Neural progenitor cell (in vitro differentiated cells): ENCODE measurements at regions not wholly inside any gene's neighbourhood (a gene's known extent, or its start where the extent isn't known, plus 50 kb on each side); places are given as distances from the start of the nearest gene placed in this dataset.

Experiments
- DNase-seq: peaks from one replicate; pipeline ENCODE4 v3.0.0-alpha.2; 2016; ENCODE audit warnings: low spot score
- H2AFZ ChIP-seq: fragments of 200-600 bp; sonication (generic); replicated peaks from 2 replicates; pipeline ENCODE4 v1.6.1; 2016; ENCODE audit warnings: antibody characterized with exemption
- H3F3A ChIP-seq: fragments of 200-600 bp; sonication (generic); 2 replicates; pipeline ENCODE4 v1.6.1; 2016; ENCODE audit warnings: antibody characterized with exemption, low read depth
- H3K27ac ChIP-seq: fragments of 200-600 bp; sonication (generic); 2 replicates; pipeline ENCODE4 v1.5.1; 2016; ENCODE audit warnings: mild to moderate bottlenecking
- H3K27me3 ChIP-seq: fragments of 200-600 bp; sonication (generic); 2 replicates; pipeline ENCODE4 v1.6.1; 2016; ENCODE audit warnings: mild to moderate bottlenecking, moderate library complexity
- H3K36me3 ChIP-seq: fragments of 200-600 bp; sonication (generic); 2 replicates; pipeline ENCODE4 v1.5.1; 2016
- H3K4me1 ChIP-seq: fragments of 200-600 bp; sonication (generic); 2 replicates; pipeline ENCODE4 v1.6.1; 2016; ENCODE audit warnings: mixed run types
- H3K4me2 ChIP-seq: fragments of 200-600 bp; sonication (generic); 2 replicates; pipeline ENCODE4 v1.6.1; 2016
- H3K4me3 ChIP-seq: fragments of 200-600 bp; sonication (generic); 2 replicates; pipeline ENCODE4 v1.5.1; 2016
- H3K79me2 ChIP-seq: fragments of 200-600 bp; sonication (generic); 2 replicates; pipeline ENCODE4 v1.6.1; 2016; ENCODE audit warnings: low read depth
- H3K9ac ChIP-seq: fragments of 200-600 bp; sonication (generic); 2 replicates; pipeline ENCODE4 v1.6.1; 2016
- H3K9me3 ChIP-seq: fragments of 200-600 bp; sonication (generic); 2 replicates; pipeline ENCODE4 v1.5.1; 2016; ENCODE audit warnings: low read depth
- H4K20me1 ChIP-seq: fragments of 200-600 bp; sonication (generic); 2 replicates; pipeline ENCODE4 v1.6.1; 2016; ENCODE audit warnings: low read depth
- H3K27ac Mint-ChIP-seq: 3 replicates; pipeline ENCODE4 v1.8.0; 2021; ENCODE audit warnings: mixed read lengths
- H3K27me3 Mint-ChIP-seq: 2 replicates; pipeline ENCODE4 v1.8.0; 2022; ENCODE audit warnings: low read depth, mild to moderate bottlenecking, inconsistent platforms, moderate library complexity, mixed read lengths; ENCODE audit not compliant: insufficient read depth
- H3K36me3 Mint-ChIP-seq: 3 replicates; pipeline ENCODE4 v1.8.0; 2021; ENCODE audit warnings: mixed read lengths
- H3K4me1 Mint-ChIP-seq: 3 replicates; pipeline ENCODE4 v1.8.0; 2021; ENCODE audit warnings: mixed read lengths
- H3K4me3 Mint-ChIP-seq: 3 replicates; pipeline ENCODE4 v1.8.0; 2021; ENCODE audit warnings: mild to moderate bottlenecking, moderate library complexity, mixed read lengths
- H3K9me3 Mint-ChIP-seq: 3 replicates; pipeline ENCODE4 v1.8.0; 2020; ENCODE audit warnings: mixed read lengths
- CTCF ChIP-seq: fragments of 200-600 bp; sonication (generic); IDR thresholded peaks from 2 replicates; pipeline ENCODE4 v1.5.1; 2017; ENCODE audit warnings: antibody characterized with exemption, mild to moderate bottlenecking
- EZH2 ChIP-seq: fragments of 200-600 bp; sonication (generic); IDR thresholded peaks from 2 replicates; pipeline ENCODE4 v1.6.1; 2017; ENCODE audit warnings: antibody characterized with exemption, mild to moderate bottlenecking, moderate library complexity
- EZH2phosphoT487 ChIP-seq: fragments of 200-600 bp; sonication (generic); IDR thresholded peaks from 2 replicates; pipeline ENCODE4 v1.6.1; 2017; ENCODE audit warnings: antibody characterized with exemption

GRCh38 chr16:79750311-79750710 lies 149.8 kb upstream of the MAF start:
- H3K4me1 Mint-ChIP-seq, result peaks cover 7% of the 10 kb centered on the region
- Histone ChIP-seq H4K20me1 (no peaks in the 10 kb centered on the region), H3K4me1 (no peaks in the 10 kb centered on the region), H3K9me3 (no peaks in the 10 kb centered on the region), H3K4me3 (no peak overlapping the region), H3K36me3 (no peaks in the 10 kb centered on the region), H3K9ac (no peak overlapping the region), H2AFZ (no peak overlapping the region), H3F3A (no peaks in the 10 kb centered on the region), H3K27me3 (no peaks in the 10 kb centered on the region), H3K27ac (no peak overlapping the region), H3K79me2 (no peaks in the 10 kb centered on the region), H3K4me2 (no peak overlapping the region)
- H3K4me3 Mint-ChIP-seq, result no peak overlapping the region
- peaks cover 2% of the 10 kb centered on the region for H3K36me3 Mint-ChIP-seq
- H3K27ac Mint-ChIP-seq, result no peak overlapping the region
- TF ChIP-seq CTCF (no peak), EZH2phosphoT487 (no peak), EZH2 (no peak)
- H3K9me3 Mint-ChIP-seq, result peaks cover 2% of the 10 kb centered on the region
- no peak for DNase-seq
- H3K27me3 Mint-ChIP-seq, result peaks cover 2% of the 10 kb centered on the region

DNA sequence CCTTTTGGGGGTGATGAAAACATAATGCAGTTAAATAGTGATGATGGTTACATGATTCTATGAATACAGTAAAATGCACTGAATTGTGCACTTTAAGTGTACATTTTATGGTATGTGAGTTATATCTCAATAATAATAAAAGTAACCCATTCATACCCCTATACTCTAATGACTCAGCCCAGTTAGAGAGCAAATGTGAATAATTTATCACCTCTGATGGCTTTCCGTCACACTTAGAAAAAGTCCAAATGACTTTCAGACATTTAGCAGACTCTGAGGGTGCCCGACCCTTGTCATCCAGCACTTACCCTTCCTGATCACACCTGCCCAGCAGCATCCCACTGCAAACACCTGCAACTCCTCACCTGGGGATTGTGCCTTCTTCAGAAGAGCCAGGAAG lies 148.1 kb upstream of the MAF start:
- H3K36me3 Mint-ChIP-seq, result peaks cover 2% of the 10 kb centered on the region
- Histone ChIP-seq H3K9me3 (no peaks in the 10 kb centered on the region), H3K27me3 (no peaks in the 10 kb centered on the region), H3F3A (no peaks in the 10 kb centered on the region), H3K4me1 (no peaks in the 10 kb centered on the region), H3K4me2 (no peak overlapping the region), H4K20me1 (no peaks in the 10 kb centered on the region), H3K4me3 (no peak overlapping the region), H3K27ac (no peak overlapping the region), H3K36me3 (no peaks in the 10 kb centered on the region), H2AFZ (no peak overlapping the region), H3K9ac (no peak overlapping the region), H3K79me2 (no peaks in the 10 kb centered on the region)
- H3K27me3 Mint-ChIP-seq, result peaks cover 2% of the 10 kb centered on the region
- no peak for TF ChIP-seq EZH2phosphoT487
- TF ChIP-seq EZH2, result no peak
- no peak for TF ChIP-seq CTCF
- H3K4me3 Mint-ChIP-seq, result no peak overlapping the region
- peaks cover 2% of the 10 kb centered on the region for H3K9me3 Mint-ChIP-seq
- peaks cover under 1% of the 10 kb centered on the region for H3K4me1 Mint-ChIP-seq
- DNase-seq, result no peak
- H3K27ac Mint-ChIP-seq, result no peak overlapping the region

- no peak overlapping the region for H3K9ac ChIP-seq
- no peak overlapping the region for H3K27ac Mint-ChIP-seq
- H3K4me3 Mint-ChIP-seq, result no peak overlapping the region
Observed at GRCh38 chr16:79747688-79748087, 147.2 kb upstream of the MAF start.

More at GRCh38 chr16:79747688-79748087, 147.2 kb upstream of the MAF start:
- no peak overlapping the region for H3K4me2 ChIP-seq
- no peaks in the 10 kb centered on the region for H3K79me2 ChIP-seq
- H3K4me3 ChIP-seq, result no peak overlapping the region
- TF ChIP-seq EZH2 (no peak), CTCF (no peak), EZH2phosphoT487 (no peak)
- H3K36me3 ChIP-seq, result no peaks in the 10 kb centered on the region
- no peaks in the 10 kb centered on the region for H3K4me1 Mint-ChIP-seq
- H3K9me3 ChIP-seq, result no peaks in the 10 kb centered on the region
- no peaks in the 10 kb centered on the region for H4K20me1 ChIP-seq
- DNase-seq, result no peak
- peaks cover 2% of the 10 kb centered on the region for H3K27me3 Mint-ChIP-seq
- no peak overlapping the region for H2AFZ ChIP-seq
- no peaks in the 10 kb centered on the region for H3K4me1 ChIP-seq
- H3F3A ChIP-seq, result no peaks in the 10 kb centered on the region
- H3K27ac ChIP-seq, result no peak overlapping the region
- H3K27me3 ChIP-seq, result no peaks in the 10 kb centered on the region
- peaks cover 2% of the 10 kb centered on the region for H3K36me3 Mint-ChIP-seq
- peaks cover 2% of the 10 kb centered on the region for H3K9me3 Mint-ChIP-seq
